Effector memory CD4-positive, alpha-beta T cell (primary cell): ENCODE measurements at regions not wholly inside any gene's neighbourhood (a gene's known extent, or its start where the extent isn't known, plus 50 kb on each side); places are given as distances from the start of the nearest gene placed in this dataset.

Experiments
- DNase-seq, 3 donors: peaks; one replicate each; pipeline ENCODE4 v3.0.0-alpha.2; 2020
- H3K27ac ChIP-seq: 2 replicates; pipeline ENCODE4 v1.7.0; 2013; ENCODE audit warnings: mild to moderate bottlenecking, low read length, moderate library complexity; ENCODE audit not compliant: insufficient read depth, poor library complexity, severe bottlenecking
- H3K27me3 ChIP-seq: replicated peaks from 2 replicates; pipeline ENCODE4 v1.7.0; 2013; ENCODE audit warnings: mild to moderate bottlenecking, low read length; ENCODE audit not compliant: insufficient read depth, control insufficient read depth, poor library complexity, severe bottlenecking
- H3K36me3 ChIP-seq: 2 replicates; pipeline ENCODE4 v1.7.0; 2013; ENCODE audit warnings: mild to moderate bottlenecking, low read length, moderate library complexity; ENCODE audit not compliant: control insufficient read depth, insufficient read depth
- H3K4me1 ChIP-seq: 2 replicates; pipeline ENCODE4 v1.7.0; 2013; ENCODE audit warnings: low read length, mild to moderate bottlenecking; ENCODE audit not compliant: control insufficient read depth, insufficient read depth, poor library complexity, severe bottlenecking
- H3K4me3 ChIP-seq: 2 replicates; pipeline ENCODE4 v1.7.0; 2013; ENCODE audit warnings: low read length, low read depth, mild to moderate bottlenecking; ENCODE audit not compliant: insufficient read depth, poor library complexity, severe bottlenecking
- H3K9me3 ChIP-seq: 2 replicates; pipeline ENCODE4 v1.7.0; 2013; ENCODE audit warnings: mild to moderate bottlenecking, low read length, moderate library complexity; ENCODE audit not compliant: control insufficient read depth

GRCh38 chr13:22238269-22238668 is 567.4 kb downstream of the FGF9 start:
- no peaks in the 10 kb centered on the region for H3K4me1 ChIP-seq

GRCh38 chr13:22240716-22241115 is 569.8 kb downstream of the FGF9 start:
- Histone ChIP-seq H3K27me3 (no peaks in the 10 kb centered on the region), H3K9me3 (no peaks in the 10 kb centered on the region)
- no peak for DNase-seq

More at GRCh38 chr13:22238269-22238668, 567.4 kb downstream of the FGF9 start:
- Histone ChIP-seq H3K27me3 (no peaks in the 10 kb centered on the region), H3K4me3 (no peak overlapping the region), H3K36me3 (no peaks in the 10 kb centered on the region), H3K27ac (no peak overlapping the region), H3K9me3 (no peaks in the 10 kb centered on the region)
- no peak for DNase-seq

GRCh38 chr13:22243469-22244163 is 572.7 kb downstream of the FGF9 start:
- DNase-seq, result no peak
- no peaks in the 10 kb centered on the region for H3K27me3 ChIP-seq
- H3K27ac ChIP-seq, result no peak overlapping the region
- H3K4me1 ChIP-seq, result no peaks in the 10 kb centered on the region
- H3K36me3 ChIP-seq, result no peaks in the 10 kb centered on the region
- no peak overlapping the region for H3K4me3 ChIP-seq
- no peaks in the 10 kb centered on the region for H3K9me3 ChIP-seq

More at GRCh38 chr13:22240716-22241115, 569.8 kb downstream of the FGF9 start:
- no peaks in the 10 kb centered on the region for H3K4me1 ChIP-seq
- H3K4me3 ChIP-seq, result no peak overlapping the region
- no peak overlapping the region for H3K27ac ChIP-seq
- H3K36me3 ChIP-seq, result no peaks in the 10 kb centered on the region

- no peak for DNase-seq
- no peaks in the 10 kb centered on the region for H3K4me1 ChIP-seq
- no peaks in the 10 kb centered on the region for H3K27me3 ChIP-seq
- H3K4me3 ChIP-seq, result no peak overlapping the region
- no peak overlapping the region for H3K27ac ChIP-seq
- H3K36me3 ChIP-seq, result no peaks in the 10 kb centered on the region
- H3K9me3 ChIP-seq, result no peaks in the 10 kb centered on the region
Measured at GRCh38 chr13:22252281-22252830, 581.5 kb downstream of the FGF9 start.

- H3K27me3 ChIP-seq, result no peaks in the 10 kb centered on the region
- H3K36me3 ChIP-seq, result no peaks in the 10 kb centered on the region
- H3K27ac ChIP-seq, result no peak overlapping the region
- no peak overlapping the region for H3K4me3 ChIP-seq
- no peaks in the 10 kb centered on the region for H3K9me3 ChIP-seq
- no peaks in the 10 kb centered on the region for H3K4me1 ChIP-seq
- no peak for DNase-seq
Measured at GRCh38 chr13:22253107-22253506, 582.2 kb downstream of the FGF9 start.

GRCh38 chr13:22256111-22256639 is 585.3 kb downstream of the FGF9 start:
- H3K27ac ChIP-seq, result no peak overlapping the region
- H3K4me1 ChIP-seq, result no peaks in the 10 kb centered on the region
- H3K36me3 ChIP-seq, result no peaks in the 10 kb centered on the region
- H3K27me3 ChIP-seq, result no peaks in the 10 kb centered on the region
- H3K4me3 ChIP-seq, result no peak overlapping the region
- H3K9me3 ChIP-seq, result no peaks in the 10 kb centered on the region
- DNase-seq, result no peak

- no peaks in the 10 kb centered on the region for H3K27me3 ChIP-seq
- H3K4me3 ChIP-seq, result no peak overlapping the region
- no peak for DNase-seq
- H3K36me3 ChIP-seq, result no peaks in the 10 kb centered on the region
- no peaks in the 10 kb centered on the region for H3K9me3 ChIP-seq
- no peak overlapping the region for H3K27ac ChIP-seq
- H3K4me1 ChIP-seq, result no peaks in the 10 kb centered on the region
Measured at GRCh38 chr13:22262001-22262885, 591.4 kb downstream of the FGF9 start.

GRCh38 chr13:22263185-22263584 is 592.3 kb downstream of the FGF9 start:
- Histone ChIP-seq H3K27ac (no peak overlapping the region), H3K27me3 (no peaks in the 10 kb centered on the region), H3K4me1 (no peaks in the 10 kb centered on the region), H3K36me3 (no peaks in the 10 kb centered on the region), H3K9me3 (no peaks in the 10 kb centered on the region), H3K4me3 (no peak overlapping the region)
- no peak for DNase-seq

GRCh38 chr13:22265563-22265962 is 594.7 kb downstream of the FGF9 start:
- H3K4me3 ChIP-seq, result no peak overlapping the region
- no peak for DNase-seq
- H3K36me3 ChIP-seq, result no peaks in the 10 kb centered on the region
- no peaks in the 10 kb centered on the region for H3K27me3 ChIP-seq
- no peaks in the 10 kb centered on the region for H3K4me1 ChIP-seq
- H3K9me3 ChIP-seq, result no peaks in the 10 kb centered on the region
- no peak overlapping the region for H3K27ac ChIP-seq

- DNase-seq, result no peak
- H3K9me3 ChIP-seq, result no peaks in the 10 kb centered on the region
- no peaks in the 10 kb centered on the region for H3K36me3 ChIP-seq
- H3K4me3 ChIP-seq, result no peak overlapping the region
- no peaks in the 10 kb centered on the region for H3K27me3 ChIP-seq
- H3K4me1 ChIP-seq, result no peaks in the 10 kb centered on the region
- no peak overlapping the region for H3K27ac ChIP-seq
Measured at GRCh38 chr13:22270881-22271280, 600.0 kb downstream of the FGF9 start.
